SJSA1 (cell line): ENCODE measurements at regions not wholly inside any gene's neighbourhood (a gene's known extent, or its start where the extent isn't known, plus 50 kb on each side); places are given as distances from the start of the nearest gene placed in this dataset.
A peak's percentile ranks its signal among the peaks of the same experiment; 100 is the strongest.

ENCODE experiments used
- DNase-seq, 2 experiments: peaks; one replicate each; pipeline ENCODE4 v3.0.0-alpha.2; 2015 to 2020; ENCODE audit warnings: low spot score in 2 of 2, low read depth in 1 of 2
- H3K27ac ChIP-seq: fragments of 250-450 bp; sonication (Bioruptor Pico); 2 replicates; pipeline ENCODE4 v1.5.1; 2020; ENCODE audit warnings: mild to moderate bottlenecking, moderate library complexity
- H3K27me3 ChIP-seq: fragments of 250-450 bp; sonication (Bioruptor Pico); replicated peaks from 2 replicates; pipeline ENCODE4 v1.5.1; 2020; ENCODE audit warnings: mild to moderate bottlenecking, moderate library complexity
- H3K36me3 ChIP-seq: fragments of 250-450 bp; sonication (Bioruptor Pico); 2 replicates; pipeline ENCODE4 v1.5.1; 2020; ENCODE audit warnings: mild to moderate bottlenecking
- H3K4me1 ChIP-seq: fragments of 250-450 bp; sonication (Bioruptor Pico); replicated peaks from 2 replicates; pipeline ENCODE4 v1.6.1; 2021; ENCODE audit warnings: mild to moderate bottlenecking
- H3K4me3 ChIP-seq: fragments of 250-450 bp; sonication (Bioruptor Pico); 2 replicates; pipeline ENCODE4 v1.5.1; 2020; ENCODE audit warnings: mild to moderate bottlenecking
- H3K9me3 ChIP-seq: fragments of 250-450 bp; sonication (Bioruptor Pico); replicated peaks from 2 replicates; pipeline ENCODE4 v1.5.1; 2020; ENCODE audit warnings: mild to moderate bottlenecking

- no peak for DNase-seq
- no peaks in the 10 kb centered on the region for H3K36me3 ChIP-seq
Observed at GRCh38 chr9:25990376-25990775, 312.1 kb upstream of the TUSC1 start.

GRCh38 chr9:25975667-25976066 lies 297.4 kb upstream of the TUSC1 start:
- H3K27me3 ChIP-seq = no peaks in the 10 kb centered on the region
- no peaks in the 10 kb centered on the region for H3K9me3 ChIP-seq
- no peak overlapping the region for H3K27ac ChIP-seq
- H3K4me1 ChIP-seq = no peaks in the 10 kb centered on the region
- DNase-seq = no peak
- no peaks in the 10 kb centered on the region for H3K36me3 ChIP-seq
- H3K4me3 ChIP-seq = no peak overlapping the region

More at GRCh38 chr9:25990376-25990775, 312.1 kb upstream of the TUSC1 start:
- no peak overlapping the region for H3K27ac ChIP-seq
- no peak overlapping the region for H3K4me3 ChIP-seq
- no peaks in the 10 kb centered on the region for H3K9me3 ChIP-seq
- no peaks in the 10 kb centered on the region for H3K27me3 ChIP-seq
- no peaks in the 10 kb centered on the region for H3K4me1 ChIP-seq

GRCh38 chr9:25964239-25964638 lies 286.0 kb upstream of the TUSC1 start:
- Histone ChIP-seq H3K27ac (no peak overlapping the region), H3K4me1 (no peaks in the 10 kb centered on the region), H3K9me3 (no peaks in the 10 kb centered on the region), H3K27me3 (no peaks in the 10 kb centered on the region), H3K36me3 (no peaks in the 10 kb centered on the region), H3K4me3 (no peak overlapping the region)
- DNase-seq = peak in 1 of 2 experiments; percentile 7

- Histone ChIP-seq H3K4me1 (no peaks in the 10 kb centered on the region), H3K27ac (no peak overlapping the region), H3K4me3 (no peak overlapping the region), H3K9me3 (no peaks in the 10 kb centered on the region), H3K27me3 (no peaks in the 10 kb centered on the region), H3K36me3 (no peaks in the 10 kb centered on the region)
- DNase-seq = no peak
Observed at GRCh38 chr9:25960178-25960577, 281.9 kb upstream of the TUSC1 start.

- Histone ChIP-seq H3K36me3 (no peaks in the 10 kb centered on the region), H3K9me3 (no peaks in the 10 kb centered on the region), H3K4me1 (no peaks in the 10 kb centered on the region), H3K4me3 (no peak overlapping the region), H3K27me3 (no peaks in the 10 kb centered on the region), H3K27ac (no peak overlapping the region)
- DNase-seq = no peak
Observed at GRCh38 chr9:25954209-25954608, 276.0 kb upstream of the TUSC1 start.

GRCh38 chr9:25948182-25948581 lies 269.9 kb upstream of the TUSC1 start:
- H3K4me1 ChIP-seq = no peaks in the 10 kb centered on the region
- no peak for DNase-seq
- no peak overlapping the region for H3K27ac ChIP-seq
- H3K27me3 ChIP-seq = no peaks in the 10 kb centered on the region
- H3K9me3 ChIP-seq = no peaks in the 10 kb centered on the region
- H3K4me3 ChIP-seq = no peak overlapping the region
- H3K36me3 ChIP-seq = no peaks in the 10 kb centered on the region

GRCh38 chr9:25939126-25939525 lies 260.9 kb upstream of the TUSC1 start:
- H3K4me3 ChIP-seq = no peak overlapping the region
- no peaks in the 10 kb centered on the region for H3K36me3 ChIP-seq
- no peaks in the 10 kb centered on the region for H3K27me3 ChIP-seq
- H3K27ac ChIP-seq = no peak overlapping the region
- no peak for DNase-seq
- H3K9me3 ChIP-seq = no peaks in the 10 kb centered on the region
- no peaks in the 10 kb centered on the region for H3K4me1 ChIP-seq

GRCh38 chr9:25936031-25936430 lies 257.8 kb upstream of the TUSC1 start:
- no peak for DNase-seq
- no peak overlapping the region for H3K27ac ChIP-seq
- no peaks in the 10 kb centered on the region for H3K27me3 ChIP-seq
- H3K9me3 ChIP-seq = no peaks in the 10 kb centered on the region
- H3K4me1 ChIP-seq = no peaks in the 10 kb centered on the region
- H3K36me3 ChIP-seq = no peaks in the 10 kb centered on the region
- H3K4me3 ChIP-seq = no peak overlapping the region

- no peak for DNase-seq
- no peaks in the 10 kb centered on the region for H3K9me3 ChIP-seq
- H3K36me3 ChIP-seq = no peaks in the 10 kb centered on the region
Observed at GRCh38 chr9:25935188-25935587, 256.9 kb upstream of the TUSC1 start.

GRCh38 chr9:25918761-25919160 lies 240.5 kb upstream of the TUSC1 start:
- Histone ChIP-seq H3K36me3 (no peaks in the 10 kb centered on the region), H3K9me3 (no peaks in the 10 kb centered on the region), H3K4me1 (no peaks in the 10 kb centered on the region), H3K27ac (no peak overlapping the region), H3K27me3 (no peaks in the 10 kb centered on the region), H3K4me3 (no peak overlapping the region)
- DNase-seq = no peak

More at GRCh38 chr9:25935188-25935587, 256.9 kb upstream of the TUSC1 start:
- H3K27ac ChIP-seq = no peak overlapping the region
- H3K4me1 ChIP-seq = no peaks in the 10 kb centered on the region
- H3K27me3 ChIP-seq = no peaks in the 10 kb centered on the region
- no peak overlapping the region for H3K4me3 ChIP-seq

- no peaks in the 10 kb centered on the region for H3K9me3 ChIP-seq
- H3K4me1 ChIP-seq = no peaks in the 10 kb centered on the region
- no peak overlapping the region for H3K4me3 ChIP-seq
- no peak for DNase-seq
- H3K36me3 ChIP-seq = no peaks in the 10 kb centered on the region
- no peak overlapping the region for H3K27ac ChIP-seq
- H3K27me3 ChIP-seq = no peaks in the 10 kb centered on the region
Observed at GRCh38 chr9:25917731-25918362, 239.6 kb upstream of the TUSC1 start.

GRCh38 chr9:25913806-25914205 lies 235.6 kb upstream of the TUSC1 start:
- no peaks in the 10 kb centered on the region for H3K36me3 ChIP-seq
- no peak overlapping the region for H3K4me3 ChIP-seq
- no peaks in the 10 kb centered on the region for H3K27me3 ChIP-seq
- H3K4me1 ChIP-seq = no peaks in the 10 kb centered on the region
- no peak overlapping the region for H3K27ac ChIP-seq
- no peaks in the 10 kb centered on the region for H3K9me3 ChIP-seq
- DNase-seq = no peak

GRCh38 chr9:25904701-25905100 lies 226.5 kb upstream of the TUSC1 start:
- H3K27ac ChIP-seq = no peak overlapping the region
- no peaks in the 10 kb centered on the region for H3K4me1 ChIP-seq
- no peaks in the 10 kb centered on the region for H3K27me3 ChIP-seq
- no peaks in the 10 kb centered on the region for H3K9me3 ChIP-seq
- no peak overlapping the region for H3K4me3 ChIP-seq
- H3K36me3 ChIP-seq = no peaks in the 10 kb centered on the region
- no peak for DNase-seq

- no peaks in the 10 kb centered on the region for H3K4me1 ChIP-seq
- H3K27ac ChIP-seq = no peak overlapping the region
- DNase-seq = no peak
- H3K36me3 ChIP-seq = no peaks in the 10 kb centered on the region
- no peaks in the 10 kb centered on the region for H3K9me3 ChIP-seq
- H3K27me3 ChIP-seq = no peaks in the 10 kb centered on the region
- no peak overlapping the region for H3K4me3 ChIP-seq
Observed at GRCh38 chr9:25891527-25891926, 213.3 kb upstream of the TUSC1 start.

GRCh38 chr9:25889661-25890060 lies 211.4 kb upstream of the TUSC1 start:
- Histone ChIP-seq H3K9me3 (no peaks in the 10 kb centered on the region), H3K27ac (no peak overlapping the region), H3K4me3 (no peak overlapping the region), H3K4me1 (no peaks in the 10 kb centered on the region), H3K27me3 (no peaks in the 10 kb centered on the region), H3K36me3 (no peaks in the 10 kb centered on the region)
- no peak for DNase-seq
